MM.1S (cell line): ENCODE measurements at regions not wholly inside any gene's neighbourhood (a gene's known extent, or its start where the extent isn't known, plus 50 kb on each side); places are given as distances from the start of the nearest gene placed in this dataset.

Experiments used
- EZH2 ChIP-seq: fragments of 300-600 bp; sonication (generic); optimal IDR thresholded peaks from 2 replicates; pipeline ENCODE3; 2017; ENCODE audit warnings: low read depth, mild to moderate bottlenecking, antibody characterized with exemption, low read length, mixed read lengths
- EZH2phosphoT487 ChIP-seq: fragments of 300-600 bp; sonication (generic); IDR thresholded peaks from 2 replicates; pipeline ENCODE4 v1.6.1; 2018; ENCODE audit warnings: antibody characterized with exemption, low read length
- TF ChIP-seq, protein P1 (sequence below): fragments of 300-600 bp; sonication (generic); IDR thresholded peaks from 2 replicates; pipeline ENCODE4 v1.5.1; 2016; ENCODE audit warnings: antibody characterized with exemption, low read length, mixed read lengths

DNA sequence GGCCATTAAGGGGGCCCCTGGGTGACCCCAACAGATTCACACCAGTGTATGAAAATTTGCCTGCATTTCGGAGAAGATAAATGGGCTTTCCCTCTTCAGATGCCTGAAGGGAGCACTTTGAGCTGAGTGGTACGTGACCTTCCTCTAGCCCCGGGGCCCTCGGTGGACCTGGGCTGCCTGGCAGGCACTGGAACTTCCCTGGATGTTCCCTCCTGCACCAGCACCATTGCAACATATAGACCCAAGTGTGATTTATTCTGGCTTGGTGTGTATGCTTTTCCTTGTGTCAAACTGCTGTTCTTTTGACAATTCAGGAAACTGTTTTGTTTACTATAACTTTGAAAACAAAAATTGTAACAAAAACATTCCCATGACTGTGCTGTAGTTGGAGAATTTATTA is 93.8 kb downstream of the TNFRSF13B start:
- TF ChIP-seq, protein P1, sequence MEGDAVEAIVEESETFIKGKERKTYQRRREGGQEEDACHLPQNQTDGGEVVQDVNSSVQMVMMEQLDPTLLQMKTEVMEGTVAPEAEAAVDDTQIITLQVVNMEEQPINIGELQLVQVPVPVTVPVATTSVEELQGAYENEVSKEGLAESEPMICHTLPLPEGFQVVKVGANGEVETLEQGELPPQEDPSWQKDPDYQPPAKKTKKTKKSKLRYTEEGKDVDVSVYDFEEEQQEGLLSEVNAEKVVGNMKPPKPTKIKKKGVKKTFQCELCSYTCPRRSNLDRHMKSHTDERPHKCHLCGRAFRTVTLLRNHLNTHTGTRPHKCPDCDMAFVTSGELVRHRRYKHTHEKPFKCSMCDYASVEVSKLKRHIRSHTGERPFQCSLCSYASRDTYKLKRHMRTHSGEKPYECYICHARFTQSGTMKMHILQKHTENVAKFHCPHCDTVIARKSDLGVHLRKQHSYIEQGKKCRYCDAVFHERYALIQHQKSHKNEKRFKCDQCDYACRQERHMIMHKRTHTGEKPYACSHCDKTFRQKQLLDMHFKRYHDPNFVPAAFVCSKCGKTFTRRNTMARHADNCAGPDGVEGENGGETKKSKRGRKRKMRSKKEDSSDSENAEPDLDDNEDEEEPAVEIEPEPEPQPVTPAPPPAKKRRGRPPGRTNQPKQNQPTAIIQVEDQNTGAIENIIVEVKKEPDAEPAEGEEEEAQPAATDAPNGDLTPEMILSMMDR: no peak
- TF ChIP-seq EZH2 (no peak), EZH2phosphoT487 (no peak)
